HepG2 (cell line): ENCODE measurements at regions not wholly inside any gene's neighbourhood (a gene's known extent, or its start where the extent isn't known, plus 50 kb on each side); places are given as distances from the start of the nearest gene placed in this dataset.

Experiments used
- ATAC-seq: fragments of 200-7000 bp; cut with Tn5 transposase; 3 replicates; pipeline ENCODE4 v1.9.1; 2020; ENCODE audit warnings: mild to moderate bottlenecking, moderate library complexity
- BruUV-seq: library from RNA; stranded (reverse); fragments of 400-500 nt; replicated peaks from 2 replicates; lab custom pipeline; 2021; lab: Mats Ljungman, UMichigan
- CTCF ChIA-PET: fragments of 300-600 bp; formaldehyde crosslinking; extraction: SDS; loops from one replicate; lab custom pipeline; 2021; ENCODE audit warnings: low total read pairs, inconsistent platforms, low intra/inter-chr PET ratio; lab: Yijun Ruan, JAX
- POLR2A ChIA-PET: fragments of 350-600 bp; sonication (Branson Sonifier 250); formaldehyde crosslinking; loops from one replicate; lab custom pipeline; 2020; ENCODE audit warnings: antibody characterized with exemption, inconsistent platforms; lab: Yijun Ruan, JAX
- DNase-seq: peaks from one replicate; pipeline ENCODE4 v3.0.0-alpha.2; 2015; ENCODE audit warnings: low spot score
- FAIRE-seq: peaks from 3 replicates; lab custom pipeline; 2011; peaks lifted over from hg19 to GRCh38; lab: Jason Lieb, UNC
- H2AFZ ChIP-seq: one replicate; pipeline ENCODE4 v1.6.1; 2011; ENCODE audit warnings: low read length, inconsistent platforms
- H3K27ac ChIP-seq: fragments of 300-600 bp; 3 replicates; pipeline ENCODE4 v1.8.0; 2011; ENCODE audit warnings: mixed run types, mild to moderate bottlenecking, mixed read lengths, low read length, inconsistent platforms; ENCODE audit not compliant: insufficient read depth; ENCODE audit errors: extremely low read length
- H3K27me3 ChIP-seq, 2 experiments: fragments of 200-600 bp in 1 of 2; 2 replicates in 1 of 2; 3 replicates in 1 of 2; pipeline versions ENCODE4 v1.6.0 to v1.8.0; 2011; ENCODE audit warnings: low read length in 2 of 2, mild to moderate bottlenecking in 2 of 2, moderate library complexity in 2 of 2, inconsistent platforms in 1 of 2; ENCODE audit not compliant: insufficient read depth in 2 of 2, control insufficient read depth in 1 of 2
- H3K36me3 ChIP-seq, 2 experiments: fragments of 200-600 bp in 1 of 2; replicated peaks in 1 of 2; 2 replicates in 1 of 2; 3 replicates in 1 of 2; pipeline versions ENCODE4 v1.5.1 to v1.8.0; 2011; ENCODE audit warnings: low read length in 2 of 2, inconsistent platforms in 1 of 2; ENCODE audit not compliant: insufficient read depth in 2 of 2, control insufficient read depth in 1 of 2
- H3K4me1 ChIP-seq: 2 replicates; pipeline ENCODE4 v1.5.1; 2012; ENCODE audit warnings: low read length, inconsistent platforms; ENCODE audit not compliant: insufficient read depth
- H3K4me2 ChIP-seq: 2 replicates; pipeline ENCODE4 v1.6.0; 2011; ENCODE audit warnings: low read depth, low read length, inconsistent platforms
- H3K4me3 ChIP-seq, 3 experiments: fragments of 200-600 bp in 1 of 3; sonication (generic), shearing (Covaris generic) in 1 of 3; replicated peaks in 1 of 3; 2 replicates each; pipeline ENCODE4 v1.5.1; 2011 to 2016; ENCODE audit warnings: low read length in 3 of 3, inconsistent platforms in 2 of 3, low read depth in 2 of 3, mild to moderate bottlenecking in 2 of 3, control low read depth in 1 of 3, mixed read lengths in 1 of 3; ENCODE audit not compliant: insufficient read depth in 1 of 3
- H3K79me2 ChIP-seq: one replicate; pipeline ENCODE4 v1.6.1; 2011; ENCODE audit warnings: low read length, inconsistent platforms; ENCODE audit not compliant: insufficient read depth
- H3K9ac ChIP-seq: 2 replicates; pipeline ENCODE4 v1.6.0; 2011; ENCODE audit warnings: mild to moderate bottlenecking, low read depth, low read length, inconsistent platforms; ENCODE audit not compliant: insufficient read depth
- H3K9me3 ChIP-seq: 2 replicates; pipeline ENCODE4 v1.5.1; 2012; ENCODE audit warnings: mild to moderate bottlenecking, low read length
- H4K20me1 ChIP-seq: 2 replicates; pipeline ENCODE4 v1.6.0; 2011; ENCODE audit warnings: inconsistent platforms, mild to moderate bottlenecking, low read length, moderate library complexity; ENCODE audit not compliant: insufficient read depth
- BHLHE40 ChIP-seq: IDR thresholded peaks from 2 replicates; pipeline ENCODE4 v1.6.1; 2011; ENCODE audit warnings: low read length, improper control_type of control experiment
- CCDC6 ChIP-seq: sonication (generic); formaldehyde crosslinking; IDR thresholded peaks from 2 replicates; pipeline ENCODE4 v1.8.1; 2022; ENCODE audit warnings: mild to moderate bottlenecking, missing genetic modification reagents, moderate library complexity
- FOXJ3 ChIP-seq: sonication (generic); formaldehyde crosslinking; IDR thresholded peaks from 2 replicates; pipeline ENCODE4 v1.4.0; 2020; ENCODE audit warnings: missing genetic modification reagents, mild to moderate bottlenecking, borderline replicate concordance
- GFI1 ChIP-seq: sonication (generic); formaldehyde crosslinking; IDR thresholded peaks from 2 replicates; pipeline ENCODE4 v1.5.0; 2020; ENCODE audit warnings: missing genetic modification reagents, mild to moderate bottlenecking, borderline replicate concordance
- GTF3A ChIP-seq: sonication (generic); formaldehyde crosslinking; conservative IDR thresholded peaks from 2 replicates; pipeline ENCODE4 v1.4.0; 2020; ENCODE audit warnings: mild to moderate bottlenecking, missing genetic modification reagents
- HMG20B ChIP-seq: conservative IDR thresholded peaks from 2 replicates; pipeline ENCODE4 v1.6.1; 2016; ENCODE audit warnings: missing genetic modification reagents, missing compliant biosample characterization
- HOXA9 ChIP-seq: sonication (generic); formaldehyde crosslinking; IDR thresholded peaks from 2 replicates; pipeline ENCODE4 v1.8.1; 2022; ENCODE audit warnings: missing genetic modification reagents, mild to moderate bottlenecking, moderate library complexity, borderline replicate concordance
- JUNB ChIP-seq: sonication (generic); formaldehyde crosslinking; IDR thresholded peaks from 2 replicates; pipeline ENCODE4 v1.8.0; 2022; ENCODE audit warnings: missing genetic modification reagents, mild to moderate bottlenecking, borderline replicate concordance
- PTBP1 ChIP-seq: fragments of 200-400 bp; formaldehyde crosslinking; IDR thresholded peaks from 2 replicates; pipeline ENCODE4 v1.6.1; 2018; ENCODE audit warnings: low read length, low read depth; ENCODE audit not compliant: poor library complexity, severe bottlenecking
- RBAK ChIP-seq: sonication (generic); formaldehyde crosslinking; IDR thresholded peaks from 2 replicates; pipeline ENCODE4 v1.5.1; 2020; ENCODE audit warnings: mild to moderate bottlenecking, missing genetic modification reagents
- SIN3A ChIP-seq: IDR thresholded peaks from 2 replicates; pipeline ENCODE4 v1.6.1; 2011; ENCODE audit warnings: low read depth, mild to moderate bottlenecking, control low read depth, low read length, borderline replicate concordance
- SNAI1 ChIP-seq: sonication (generic); formaldehyde crosslinking; IDR thresholded peaks from 2 replicates; pipeline ENCODE4 v1.5.0; 2020; ENCODE audit warnings: mild to moderate bottlenecking, missing genetic modification reagents, borderline replicate concordance
- ZBTB20 ChIP-seq: sonication (generic); formaldehyde crosslinking; IDR thresholded peaks from 2 replicates; pipeline ENCODE4 v1.8.1; 2023; ENCODE audit warnings: missing genetic modification reagents, low read depth, mild to moderate bottlenecking, borderline replicate concordance
- ZSCAN20 ChIP-seq: sonication (generic); formaldehyde crosslinking; IDR thresholded peaks from 2 replicates; pipeline ENCODE4 v1.4.0; 2020; ENCODE audit warnings: missing genetic modification reagents, mild to moderate bottlenecking, borderline replicate concordance
- ZSCAN9 ChIP-seq: IDR thresholded peaks from 2 replicates; pipeline ENCODE4 v1.6.1; 2016; ENCODE audit warnings: borderline replicate concordance
- WGBS: methylation state at CpG from one replicate; pipeline ENCODE4 v1.1.6; 2017; ENCODE audit warnings: low lambda C conversion rate; 5-methylcytosine and 5-hydroxymethylcytosine counted together
- in situ Hi-C: cut with HindIII; loops from 2 replicates; pipeline ENCODE4 v1.10.0; 2017; ENCODE audit warnings: low pct_unique_long_range_greater_than_20kb; ENCODE audit not compliant: extremely low pct_ligation_motif_present
- intact Hi-C: fragments of 100-400 bp; cut with micrococcal nuclease; formaldehyde crosslinking; loops from one replicate; pipeline ENCODE4 v1.10.0; 2022; ENCODE audit not compliant: unreplicated experiment
- TF ChIP-seq, protein P1 (sequence below): IDR thresholded peaks from 2 replicates; pipeline ENCODE4 v1.6.1; 2012; ENCODE audit warnings: inconsistent platforms
- TF ChIP-seq, protein P2 (sequence below): sonication (generic); formaldehyde crosslinking; IDR thresholded peaks from 2 replicates; pipeline ENCODE4 v1.5.0; 2020; ENCODE audit warnings: missing genetic modification reagents
- TF ChIP-seq, protein P3 (sequence below): sonication (generic); formaldehyde crosslinking; IDR thresholded peaks from 2 replicates; pipeline ENCODE4; 2020; ENCODE audit warnings: missing genetic modification reagents, mild to moderate bottlenecking, borderline replicate concordance
- TF ChIP-seq, protein P4 (sequence below): sonication (generic); formaldehyde crosslinking; IDR thresholded peaks from 2 replicates; pipeline ENCODE4 v1.9.0; 2021; ENCODE audit warnings: missing genetic modification reagents, mild to moderate bottlenecking, borderline replicate concordance
- TF ChIP-seq, protein P5 (sequence below): sonication (generic); formaldehyde crosslinking; IDR thresholded peaks from 2 replicates; pipeline ENCODE4 v1.5.1; 2020; ENCODE audit warnings: missing genetic modification reagents, mild to moderate bottlenecking, borderline replicate concordance

DNA sequence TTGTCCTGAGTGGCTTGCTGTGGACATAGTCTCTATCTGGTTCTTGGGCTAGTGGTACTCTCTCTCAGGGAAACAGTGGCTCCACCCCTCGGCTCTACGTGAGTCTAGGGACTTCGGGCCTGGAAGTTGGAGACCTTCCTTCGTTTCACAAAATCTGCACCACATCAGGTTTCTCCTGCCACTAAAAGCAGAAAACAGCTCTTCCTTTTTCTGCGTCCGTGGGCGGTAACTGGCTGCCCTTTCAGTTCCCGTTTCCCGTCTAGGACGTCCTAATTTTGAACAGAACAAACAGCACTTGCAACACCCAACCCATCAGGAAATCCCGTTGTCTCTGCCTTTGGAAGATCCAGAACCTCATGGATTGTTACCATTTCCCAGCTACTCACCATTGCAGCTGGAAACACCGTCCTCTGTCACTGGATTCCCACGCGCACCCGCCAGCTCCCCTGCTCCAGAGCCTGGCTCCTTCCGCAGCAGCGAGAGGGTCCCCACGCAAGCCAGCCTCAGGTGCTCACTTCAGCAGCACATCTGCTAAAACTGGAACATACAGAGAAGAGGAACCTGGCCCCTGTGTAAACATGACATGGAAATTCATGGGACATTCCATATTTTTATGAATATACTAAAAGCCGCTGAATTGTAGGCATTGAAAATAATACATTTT lies 311.4 kb upstream of the AKR1E2 start:
- Histone ChIP-seq H3K9ac (no peak overlapping the region), H3K27me3 (no peaks in the 10 kb centered on the region), H4K20me1 (no peaks in the 10 kb centered on the region), H3K36me3 (no peaks in the 10 kb centered on the region), H3K4me1 (no peaks in the 10 kb centered on the region), H3K27ac (no peak overlapping the region), H2AFZ (no peak overlapping the region), H3K4me2 (no peak overlapping the region), H3K9me3 (no peaks in the 10 kb centered on the region), H3K4me3 (no peak overlapping the region), H3K79me2 (no peaks in the 10 kb centered on the region)
- ChIA-PET CTCF (no interaction called here), POLR2A (no interaction called here)
- 46% methylated on average over 19 of the region's 19 CpGs for WGBS
- TF ChIP-seq, protein P1, sequence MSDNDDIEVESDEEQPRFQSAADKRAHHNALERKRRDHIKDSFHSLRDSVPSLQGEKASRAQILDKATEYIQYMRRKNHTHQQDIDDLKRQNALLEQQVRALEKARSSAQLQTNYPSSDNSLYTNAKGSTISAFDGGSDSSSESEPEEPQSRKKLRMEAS, result no peak
- TF ChIP-seq PTBP1, result no peak
- no peak for TF ChIP-seq HOXA9 (CRISPR knock-in tag)
- TF ChIP-seq, protein P2, sequence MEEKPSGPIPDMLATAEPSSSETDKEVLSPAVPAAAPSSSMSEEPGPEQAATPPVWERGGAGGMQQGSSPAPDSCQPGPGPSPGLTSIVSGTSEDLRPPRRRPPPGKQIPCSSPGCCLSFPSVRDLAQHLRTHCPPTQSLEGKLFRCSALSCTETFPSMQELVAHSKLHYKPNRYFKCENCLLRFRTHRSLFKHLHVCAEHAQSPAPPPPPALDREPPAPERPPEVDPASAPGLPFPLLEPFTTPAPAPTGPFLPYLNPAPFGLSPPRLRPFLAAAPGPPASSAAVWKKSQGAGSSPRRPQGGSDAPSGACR (CRISPR knock-in tag), result no peak
- no peak for TF ChIP-seq HMG20B
- no peak for TF ChIP-seq SNAI1 (CRISPR knock-in tag)
- no peak for TF ChIP-seq CCDC6 (CRISPR knock-in tag)
- TF ChIP-seq ZSCAN9 (CRISPR knock-in tag), result no peak
- TF ChIP-seq RBAK, result no peak
- no peak for TF ChIP-seq GFI1 (CRISPR knock-in tag)
- no peak for TF ChIP-seq ZSCAN20
- no peak for TF ChIP-seq FOXJ3 (CRISPR knock-in tag)
- no peak for TF ChIP-seq ZBTB20 (CRISPR knock-in tag)
- no peak for TF ChIP-seq JUNB
- TF ChIP-seq GTF3A (CRISPR knock-in tag), result no peak
- TF ChIP-seq, protein P3, sequence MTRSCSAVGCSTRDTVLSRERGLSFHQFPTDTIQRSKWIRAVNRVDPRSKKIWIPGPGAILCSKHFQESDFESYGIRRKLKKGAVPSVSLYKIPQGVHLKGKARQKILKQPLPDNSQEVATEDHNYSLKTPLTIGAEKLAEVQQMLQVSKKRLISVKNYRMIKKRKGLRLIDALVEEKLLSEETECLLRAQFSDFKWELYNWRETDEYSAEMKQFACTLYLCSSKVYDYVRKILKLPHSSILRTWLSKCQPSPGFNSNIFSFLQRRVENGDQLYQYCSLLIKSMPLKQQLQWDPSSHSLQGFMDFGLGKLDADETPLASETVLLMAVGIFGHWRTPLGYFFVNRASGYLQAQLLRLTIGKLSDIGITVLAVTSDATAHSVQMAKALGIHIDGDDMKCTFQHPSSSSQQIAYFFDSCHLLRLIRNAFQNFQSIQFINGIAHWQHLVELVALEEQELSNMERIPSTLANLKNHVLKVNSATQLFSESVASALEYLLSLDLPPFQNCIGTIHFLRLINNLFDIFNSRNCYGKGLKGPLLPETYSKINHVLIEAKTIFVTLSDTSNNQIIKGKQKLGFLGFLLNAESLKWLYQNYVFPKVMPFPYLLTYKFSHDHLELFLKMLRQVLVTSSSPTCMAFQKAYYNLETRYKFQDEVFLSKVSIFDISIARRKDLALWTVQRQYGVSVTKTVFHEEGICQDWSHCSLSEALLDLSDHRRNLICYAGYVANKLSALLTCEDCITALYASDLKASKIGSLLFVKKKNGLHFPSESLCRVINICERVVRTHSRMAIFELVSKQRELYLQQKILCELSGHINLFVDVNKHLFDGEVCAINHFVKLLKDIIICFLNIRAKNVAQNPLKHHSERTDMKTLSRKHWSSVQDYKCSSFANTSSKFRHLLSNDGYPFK (CRISPR knock-in tag), result no peak
- TF ChIP-seq, protein P4, sequence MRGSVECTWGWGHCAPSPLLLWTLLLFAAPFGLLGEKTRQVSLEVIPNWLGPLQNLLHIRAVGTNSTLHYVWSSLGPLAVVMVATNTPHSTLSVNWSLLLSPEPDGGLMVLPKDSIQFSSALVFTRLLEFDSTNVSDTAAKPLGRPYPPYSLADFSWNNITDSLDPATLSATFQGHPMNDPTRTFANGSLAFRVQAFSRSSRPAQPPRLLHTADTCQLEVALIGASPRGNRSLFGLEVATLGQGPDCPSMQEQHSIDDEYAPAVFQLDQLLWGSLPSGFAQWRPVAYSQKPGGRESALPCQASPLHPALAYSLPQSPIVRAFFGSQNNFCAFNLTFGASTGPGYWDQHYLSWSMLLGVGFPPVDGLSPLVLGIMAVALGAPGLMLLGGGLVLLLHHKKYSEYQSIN, result no peak
- no peak for TF ChIP-seq BHLHE40
- TF ChIP-seq, protein P5, sequence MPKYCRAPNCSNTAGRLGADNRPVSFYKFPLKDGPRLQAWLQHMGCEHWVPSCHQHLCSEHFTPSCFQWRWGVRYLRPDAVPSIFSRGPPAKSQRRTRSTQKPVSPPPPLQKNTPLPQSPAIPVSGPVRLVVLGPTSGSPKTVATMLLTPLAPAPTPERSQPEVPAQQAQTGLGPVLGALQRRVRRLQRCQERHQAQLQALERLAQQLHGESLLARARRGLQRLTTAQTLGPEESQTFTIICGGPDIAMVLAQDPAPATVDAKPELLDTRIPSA (CRISPR knock-in tag), result no peak
- no peak for TF ChIP-seq SIN3A
- ATAC-seq, result no peak
- in situ Hi-C loops (no loop called here), intact Hi-C loops (no loop called here)
- no peak for FAIRE-seq
- BruUV-seq, result no TSS peak
- DNase-seq, result no peak
